ENCODE measurements at regions not wholly inside any gene's neighbourhood (a gene's known extent, or its start where the extent isn't known, plus 50 kb on each side); places are given as distances from the start of the nearest gene placed in this dataset.
"Not testable (repeated sequence)": the region's sequence is repeated elsewhere in the genome, so short reads cannot be mapped to it uniquely, and the experiment has no call there.

DNA sequence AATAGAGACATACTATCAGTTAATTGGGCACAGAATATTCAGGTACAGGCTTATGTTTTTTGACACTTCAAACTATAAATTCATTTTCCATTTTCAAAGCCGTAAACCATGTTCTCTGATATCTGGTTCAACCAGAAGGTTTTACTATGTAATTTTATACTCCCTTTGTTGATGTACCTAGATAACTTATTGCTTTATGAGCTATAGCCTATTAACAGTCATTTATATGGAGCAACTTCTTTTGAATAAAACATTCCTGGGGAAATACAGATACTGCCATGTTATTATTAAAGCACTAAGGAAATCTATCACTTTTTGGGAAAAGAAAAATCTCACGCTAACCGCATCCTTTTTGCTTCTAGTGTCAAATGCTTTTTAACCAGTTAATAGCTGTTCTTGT, 505.6 kb downstream of the PYDC2 start:
- no peak for DNase-seq

DNA sequence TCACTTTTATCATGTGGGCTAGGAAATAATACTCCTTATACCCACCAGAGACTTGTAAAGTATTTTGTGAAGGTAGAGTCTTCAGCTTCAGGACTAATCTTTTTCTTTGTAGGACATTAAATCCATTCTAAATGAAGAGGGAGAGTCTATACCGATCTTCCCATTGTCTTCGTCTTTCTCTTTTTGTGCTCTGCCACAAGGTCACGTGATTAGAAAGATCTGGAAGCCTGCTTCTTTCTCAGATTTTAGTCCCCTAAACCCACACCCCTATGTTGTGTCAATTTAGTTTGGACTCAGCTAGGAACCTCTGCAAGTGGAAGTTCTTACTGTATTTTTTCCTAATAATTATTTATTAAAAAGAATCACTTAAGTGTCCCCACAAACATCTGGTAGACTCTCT, 507.3 kb downstream of the PYDC2 start:
- no peak for DNase-seq

DNA sequence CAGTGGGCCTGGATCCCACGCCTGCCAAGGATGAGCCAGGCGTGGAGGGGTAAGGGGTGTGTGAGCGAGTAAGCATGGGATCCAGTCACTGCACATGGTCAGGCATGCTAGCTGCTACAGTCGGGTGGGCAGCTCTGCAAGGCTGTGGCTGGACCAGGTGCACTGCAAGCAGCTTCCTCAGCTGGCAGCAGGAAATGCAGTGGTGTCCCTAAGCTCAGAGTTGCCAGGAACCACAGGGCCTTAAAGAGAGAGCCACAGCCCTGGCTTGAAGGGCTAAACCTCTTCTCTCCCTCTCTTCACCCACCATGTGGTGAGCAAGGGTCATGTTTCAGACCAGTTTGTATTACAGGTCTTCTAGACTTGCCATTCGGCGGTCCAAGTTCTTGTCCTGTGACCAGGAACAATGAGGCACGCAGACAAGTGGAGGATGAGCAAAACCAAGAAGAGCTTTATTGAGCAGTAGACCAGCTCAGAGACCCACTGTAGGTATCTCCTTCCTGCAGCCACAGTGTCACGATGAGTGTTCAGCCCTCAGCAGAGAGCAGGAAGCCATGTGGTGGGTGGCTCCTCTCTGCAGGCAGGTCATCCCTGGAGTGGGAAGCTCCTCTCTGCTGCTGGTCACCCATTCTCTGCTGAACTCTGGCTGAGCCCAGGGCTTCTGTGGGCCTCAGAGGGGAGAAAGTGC, 511.9 kb downstream of the PYDC2 start:
- no peak for DNase-seq

DNA sequence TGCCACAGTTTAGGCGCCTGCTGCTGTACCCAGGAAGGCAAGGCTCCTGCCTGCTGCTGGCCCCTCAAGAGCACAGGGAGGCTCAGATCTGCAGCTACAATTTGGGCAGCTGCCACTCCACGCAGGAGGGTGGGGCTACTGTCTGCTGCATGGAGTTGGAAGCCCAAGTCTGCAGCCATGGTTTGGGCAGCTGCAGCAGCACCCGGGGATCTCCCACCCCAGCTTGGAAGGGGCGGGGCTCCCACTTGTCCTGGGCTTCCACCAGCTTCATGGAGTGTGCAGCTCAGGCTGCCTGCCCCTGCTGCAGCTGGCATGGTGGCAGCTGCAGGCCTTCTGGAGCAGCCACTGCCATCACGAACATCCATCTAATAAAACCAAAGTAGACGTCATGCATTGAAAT, 512.9 kb downstream of the PYDC2 start:
- DNase-seq = no peak

DNA sequence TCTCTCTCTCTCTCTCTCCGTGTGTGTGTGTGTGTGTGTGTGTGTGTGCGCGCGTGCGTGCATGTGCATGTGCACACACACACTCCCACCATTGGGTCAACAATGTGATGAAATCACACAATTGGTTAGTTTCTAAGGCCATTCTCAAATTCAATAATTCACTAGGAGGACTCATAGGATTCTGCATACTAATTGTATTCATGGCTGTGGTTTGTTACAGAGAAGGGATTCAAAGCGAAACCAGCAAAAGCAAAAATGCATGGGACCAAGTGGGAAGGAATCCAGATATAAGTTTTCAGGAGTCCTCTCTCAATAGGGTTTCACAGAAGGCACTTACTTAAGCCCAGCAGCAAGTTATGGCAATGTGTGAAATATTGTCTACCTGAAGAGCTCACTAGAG, 515.0 kb downstream of the PYDC2 start:
- DNase-seq = no peak

DNA sequence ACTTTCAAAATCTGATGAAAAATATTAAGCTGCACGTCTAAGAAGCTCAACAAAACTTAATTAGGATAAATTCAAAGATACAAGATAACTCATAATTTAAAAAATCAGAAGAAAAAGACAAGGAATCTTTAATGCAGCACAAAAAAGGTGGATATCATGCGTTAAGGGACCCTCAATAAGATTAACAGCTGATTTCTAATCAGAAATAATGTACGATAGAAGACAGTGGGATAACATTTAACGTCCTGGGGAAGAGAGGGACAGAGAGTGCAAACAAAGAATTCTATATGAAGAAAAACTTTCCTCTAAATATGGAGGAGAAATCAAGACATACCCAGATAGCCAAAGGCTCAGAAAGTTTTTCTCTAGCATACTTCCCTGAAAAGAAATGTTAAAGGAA, 519.5 kb downstream of the PYDC2 start:
- no peak for DNase-seq

DNA sequence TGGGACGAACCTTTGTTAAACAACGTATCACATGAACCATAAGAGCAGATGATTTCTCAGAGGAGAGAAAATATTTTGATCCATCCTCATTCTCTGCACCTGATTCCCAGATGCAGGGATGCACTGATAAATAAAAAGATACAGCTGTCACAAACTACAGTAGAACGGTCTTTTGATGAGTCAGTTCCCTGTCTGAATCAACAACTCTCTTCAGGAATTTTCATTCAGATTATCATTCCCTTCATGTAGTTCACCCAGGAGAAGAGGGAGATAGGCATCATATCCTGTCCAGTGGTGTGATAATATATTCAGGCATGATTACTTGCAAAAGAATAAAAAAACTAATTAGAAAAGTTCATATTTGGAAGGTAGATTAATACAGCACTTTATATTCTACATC, 521.5 kb downstream of the PYDC2 start:
- no peak for DNase-seq

DNA sequence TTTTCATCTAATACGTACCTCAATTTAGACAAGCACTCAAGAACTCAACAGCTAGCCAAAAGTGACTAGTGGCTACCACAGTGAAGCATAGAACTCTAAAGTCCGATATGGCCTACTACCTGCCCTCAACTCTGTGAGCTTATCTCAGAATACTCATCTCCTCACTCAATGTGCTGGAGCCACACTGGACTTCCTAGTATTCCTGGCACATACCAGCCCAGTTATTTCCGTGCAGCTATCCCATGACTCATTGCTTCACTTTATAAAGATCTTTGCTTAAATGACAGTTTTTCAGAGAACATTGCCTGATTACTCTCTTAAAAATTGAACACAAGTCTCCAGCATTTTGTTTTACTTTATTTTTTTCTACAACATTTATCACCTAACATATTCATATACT, 524.7 kb downstream of the PYDC2 start:
- no peak for DNase-seq

DNA sequence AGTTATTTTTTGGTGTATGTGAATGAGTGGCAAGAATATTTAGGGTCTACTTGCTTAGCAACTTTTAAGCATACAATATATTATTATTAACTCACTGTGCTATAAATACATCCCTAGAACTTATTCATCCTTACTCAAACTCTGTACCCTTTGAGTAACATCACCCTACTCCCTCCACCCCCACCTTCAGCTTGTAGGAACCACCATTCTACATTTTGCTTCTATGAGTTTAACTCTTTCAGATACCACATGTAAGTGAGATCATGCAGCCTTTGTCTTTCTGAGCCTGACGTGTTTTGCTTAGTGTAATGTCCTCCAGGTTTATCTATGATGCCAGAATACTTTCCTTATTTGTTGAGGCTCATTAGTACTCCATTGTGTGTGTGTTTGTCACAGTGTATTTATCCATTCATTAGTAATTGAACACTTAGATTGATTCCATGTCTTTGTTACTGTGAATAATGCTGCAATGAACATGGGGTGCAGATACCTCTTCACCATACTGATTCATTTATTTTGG, 526.9 kb downstream of the PYDC2 start:
- no peak for DNase-seq

DNA sequence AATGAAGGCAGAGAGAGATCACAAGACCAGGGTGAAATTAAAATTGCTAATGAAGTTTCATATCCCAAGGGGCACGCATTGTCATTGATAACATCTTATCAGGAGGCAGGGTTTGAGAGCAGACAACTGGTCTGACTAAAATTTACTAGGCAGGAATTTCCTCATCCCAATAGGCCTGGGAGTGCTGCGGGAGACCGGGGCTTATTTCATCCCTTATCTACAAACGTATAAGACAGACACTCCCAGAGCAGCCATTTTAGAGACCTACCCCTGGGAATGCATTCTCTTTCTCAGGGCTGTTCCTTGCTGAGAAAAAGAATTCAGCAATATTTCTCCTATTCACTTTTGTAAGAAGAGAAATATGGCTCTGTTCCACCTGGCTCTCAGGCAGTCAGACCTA, 533.0 kb downstream of the PYDC2 start:
- DNase-seq = not testable (repeated sequence)

DNA sequence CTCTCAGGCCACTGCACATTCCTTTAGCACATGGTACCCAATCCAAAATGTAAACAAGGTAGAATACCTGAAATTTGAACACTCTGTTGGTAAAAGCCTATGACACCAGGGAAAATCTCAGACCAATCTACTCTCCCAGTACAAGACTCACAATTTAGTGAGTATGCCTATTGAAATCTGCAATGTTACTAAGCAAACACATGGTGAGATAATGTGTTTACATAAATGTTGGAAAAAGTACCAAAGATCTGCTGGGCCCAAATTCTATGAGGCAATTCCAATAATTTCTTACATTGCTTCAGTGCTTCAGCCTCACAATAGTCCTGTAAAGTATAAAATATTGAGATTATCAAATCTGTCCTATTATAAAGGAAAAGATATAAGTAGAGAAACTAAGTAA, 536.1 kb downstream of the PYDC2 start:
- DNase-seq = no peak

DNA sequence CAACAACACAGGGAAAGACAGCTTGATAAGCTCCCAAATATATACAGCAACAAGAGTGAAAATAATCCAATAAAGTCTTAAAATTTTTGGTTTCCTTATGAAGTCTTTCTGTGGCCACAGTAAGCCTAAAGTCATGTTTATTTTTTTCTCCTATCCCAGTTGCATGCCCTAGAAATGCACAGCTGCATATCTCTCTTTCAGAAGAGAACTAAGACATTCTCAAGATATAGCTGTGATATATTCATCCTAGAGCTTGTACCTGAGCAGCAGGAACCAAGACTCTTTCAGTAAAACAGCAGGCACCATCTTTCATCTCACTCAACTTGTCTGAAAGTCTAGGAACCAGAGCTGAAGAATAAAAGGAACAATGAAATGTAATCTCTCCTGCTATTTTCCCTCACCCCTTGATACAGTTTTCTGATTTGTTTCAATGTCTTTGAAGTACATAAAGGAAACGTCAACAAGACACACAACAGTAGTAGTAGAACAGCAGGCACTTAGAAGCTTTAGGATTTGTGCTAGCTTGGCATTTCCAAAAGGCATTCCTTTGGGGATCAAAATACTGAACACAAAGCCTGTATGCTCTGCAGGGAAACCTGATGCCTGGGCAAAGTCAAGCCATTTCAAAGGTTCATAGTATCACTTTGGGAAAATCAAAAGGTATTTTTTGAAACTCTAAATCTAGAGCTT, 536.8 kb downstream of the PYDC2 start:
- no peak for DNase-seq

DNA sequence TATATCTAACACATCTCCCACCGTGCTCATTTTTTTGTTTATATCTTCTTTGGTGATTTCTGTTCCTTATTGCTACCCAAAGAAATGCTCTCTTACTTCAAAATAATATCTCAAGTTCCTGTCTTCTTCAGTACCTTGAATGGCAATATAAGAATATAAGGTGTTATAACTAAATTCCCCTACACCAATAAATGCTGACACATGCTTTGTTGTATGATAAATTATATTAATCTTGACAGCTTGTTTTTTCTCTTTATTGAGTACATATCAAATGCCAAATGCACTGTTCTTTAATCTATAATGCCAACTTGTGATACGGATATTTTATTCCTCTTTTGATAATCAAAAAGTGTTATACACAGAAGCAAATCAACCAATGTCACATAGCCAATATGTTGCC, 540.3 kb downstream of the PYDC2 start:
- no peak for DNase-seq

DNA sequence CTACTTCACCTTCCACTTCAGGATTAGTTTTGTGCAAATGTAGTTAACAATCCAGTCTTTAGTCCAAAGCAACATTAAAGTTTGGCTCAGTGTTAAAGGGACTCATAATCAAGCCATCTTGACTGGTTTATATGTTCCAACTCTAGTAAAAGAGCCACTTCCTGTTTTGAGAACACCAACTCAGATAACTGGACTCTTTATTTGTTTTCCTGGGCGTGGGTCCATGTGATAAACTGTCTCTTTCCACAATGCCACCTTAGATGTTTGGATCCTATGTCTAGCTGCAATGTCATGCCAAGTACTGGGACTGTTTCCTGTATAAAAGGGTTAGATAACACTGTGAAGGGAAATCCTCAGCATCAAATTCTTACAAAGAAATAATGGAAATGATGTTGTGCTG, 545.0 kb downstream of the PYDC2 start:
- no peak for DNase-seq

DNA sequence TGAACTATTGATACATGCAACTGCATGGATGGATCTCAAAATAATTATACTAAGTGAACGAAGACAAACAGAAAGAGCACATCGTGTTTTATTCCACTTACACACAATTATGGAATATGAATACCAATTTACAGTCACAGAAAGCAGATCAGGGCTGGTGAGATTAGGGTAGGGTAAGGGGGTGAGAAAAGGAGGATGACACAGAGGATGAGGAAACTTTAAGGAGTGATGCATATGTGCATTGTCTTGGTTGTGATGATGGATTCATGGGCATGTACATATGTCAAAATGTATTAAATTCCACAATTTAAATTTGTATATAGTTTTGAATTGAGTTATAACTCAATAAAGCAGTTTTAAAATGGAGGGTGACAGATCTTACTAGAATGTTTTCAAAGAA, 548.9 kb downstream of the PYDC2 start:
- DNase-seq = no peak

DNA sequence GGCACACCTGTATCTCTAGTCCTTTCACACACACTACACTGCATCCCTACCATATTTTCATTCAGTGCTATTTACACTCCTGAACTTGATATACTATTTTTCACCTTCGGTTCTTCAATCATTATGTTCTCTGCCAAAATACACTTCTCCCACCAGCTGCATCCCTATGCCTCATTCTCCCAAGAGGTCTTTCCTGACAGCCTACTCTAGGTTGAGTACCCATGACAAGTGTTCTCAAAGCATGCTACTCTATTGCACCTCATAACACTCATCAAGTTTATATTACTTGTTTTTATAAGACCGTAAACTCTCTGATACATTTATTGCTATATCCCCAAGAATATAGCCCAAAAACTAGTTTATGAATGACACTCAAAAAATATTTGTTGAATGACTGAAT, 549.5 kb downstream of the PYDC2 start:
- no peak for DNase-seq

DNA sequence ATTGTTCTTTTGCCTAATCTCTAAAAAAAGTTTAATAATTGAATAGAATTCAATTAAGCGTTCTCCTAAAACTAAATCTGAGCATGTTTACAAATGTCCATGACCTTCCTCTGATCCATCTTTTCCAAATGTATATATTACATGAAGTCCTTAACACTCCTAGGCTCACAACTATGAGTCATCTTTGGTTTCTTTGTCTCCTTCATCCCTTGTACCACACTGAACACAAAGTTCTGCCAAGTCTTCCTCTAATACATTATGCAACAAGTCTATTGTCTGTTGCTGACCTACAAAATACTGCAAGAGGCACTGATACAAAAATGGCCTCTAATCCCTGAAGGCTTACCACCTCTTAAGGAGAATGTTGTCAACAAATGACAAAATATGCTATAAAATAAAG, 550.2 kb downstream of the PYDC2 start:
- no peak for DNase-seq

DNA sequence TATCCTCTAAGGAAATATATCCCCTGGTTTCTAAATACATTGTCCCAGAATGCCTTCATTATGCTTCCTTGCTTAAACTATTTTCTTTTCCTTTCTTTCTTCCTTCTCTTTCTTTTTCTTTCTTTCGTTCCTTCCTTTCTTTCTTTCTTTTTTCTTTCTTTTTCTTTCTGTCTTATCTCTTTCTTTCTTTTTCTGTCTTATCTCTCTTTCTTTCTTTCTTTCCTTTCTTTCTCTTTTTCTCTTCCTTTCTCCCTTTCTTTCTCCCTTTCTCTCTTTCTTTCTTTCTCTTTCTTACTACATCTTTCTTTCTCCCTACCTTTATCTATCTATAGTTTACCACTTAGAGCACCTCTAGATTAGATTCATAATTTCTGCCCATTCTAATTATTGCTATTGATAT, 552.1 kb downstream of the PYDC2 start:
- DNase-seq = no peak

DNA sequence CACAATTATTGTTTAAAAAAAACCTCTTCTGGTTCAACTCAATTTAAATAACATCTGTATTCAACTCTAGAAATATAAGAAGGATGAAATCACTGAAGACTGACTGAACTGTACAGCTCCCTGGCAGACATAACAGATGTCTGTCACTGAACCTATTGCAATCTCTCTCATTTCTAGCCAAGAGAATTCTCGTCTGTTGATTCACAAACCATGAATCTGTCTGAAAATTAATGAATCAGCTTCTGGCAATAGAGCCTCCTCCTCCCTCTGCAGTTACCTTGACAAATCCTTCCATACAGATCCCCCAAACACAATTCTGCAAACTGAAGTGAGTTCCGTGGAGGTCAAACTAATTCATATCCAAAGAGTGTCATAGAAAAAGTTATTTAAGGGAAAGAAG, 561.4 kb downstream of the PYDC2 start:
- no peak for DNase-seq

DNA sequence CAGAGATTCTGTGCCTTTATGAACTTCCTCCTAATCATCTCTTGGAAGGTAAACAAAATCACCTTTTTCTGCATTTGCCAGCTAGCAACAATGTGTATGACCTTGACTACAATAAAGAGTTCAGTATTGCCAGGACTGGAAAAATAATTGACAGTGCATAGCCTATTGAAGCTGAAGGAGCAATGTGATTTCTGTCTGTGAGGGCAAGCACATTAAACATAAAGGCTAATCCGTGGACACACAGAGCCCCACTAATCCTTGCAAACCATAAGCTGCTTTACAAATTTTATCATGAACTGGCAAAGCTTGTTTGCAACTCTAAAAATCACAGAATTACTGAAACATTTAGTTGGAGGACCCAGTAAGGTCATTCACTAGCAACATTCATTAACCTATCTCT, 563.8 kb downstream of the PYDC2 start:
- DNase-seq = no peak

DNA sequence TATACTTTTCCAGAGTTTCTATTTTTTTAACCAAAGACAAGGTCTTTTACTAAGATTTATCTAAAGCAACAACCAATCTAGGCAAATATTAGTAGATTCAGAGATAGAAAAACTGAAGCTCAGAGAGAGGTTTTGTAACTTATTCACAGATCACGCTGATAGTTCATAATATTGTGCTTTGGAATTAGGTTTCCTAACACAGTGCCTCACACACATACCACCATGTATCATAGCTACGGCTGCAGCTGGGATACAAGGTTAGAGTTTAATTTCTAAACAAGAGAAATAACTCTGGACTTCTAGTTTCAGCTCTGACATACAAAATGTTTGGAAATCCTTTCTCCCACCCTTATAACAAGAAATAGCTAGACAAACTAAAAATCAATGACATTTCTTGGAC, 565.7 kb downstream of the PYDC2 start:
- DNase-seq = no peak

DNA sequence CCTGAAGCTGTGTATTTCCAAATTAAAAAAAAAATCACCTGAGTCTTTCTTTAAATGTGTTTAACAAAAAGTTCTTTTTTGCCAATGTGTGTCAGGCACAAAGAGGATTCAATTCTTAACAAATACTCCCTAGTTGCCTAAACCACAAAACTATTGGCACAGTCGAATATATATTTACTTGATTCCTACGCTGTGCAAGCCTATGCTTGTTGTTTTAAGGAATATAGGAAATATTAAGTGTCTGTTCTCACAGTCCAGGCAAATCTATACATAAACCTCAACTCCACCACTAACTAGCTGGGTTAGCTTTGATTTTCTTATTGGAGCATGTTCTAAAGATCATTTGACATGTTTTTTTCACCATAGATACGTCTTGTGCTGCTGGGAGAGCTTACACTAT, 571.0 kb downstream of the PYDC2 start:
- DNase-seq = no peak

DNA sequence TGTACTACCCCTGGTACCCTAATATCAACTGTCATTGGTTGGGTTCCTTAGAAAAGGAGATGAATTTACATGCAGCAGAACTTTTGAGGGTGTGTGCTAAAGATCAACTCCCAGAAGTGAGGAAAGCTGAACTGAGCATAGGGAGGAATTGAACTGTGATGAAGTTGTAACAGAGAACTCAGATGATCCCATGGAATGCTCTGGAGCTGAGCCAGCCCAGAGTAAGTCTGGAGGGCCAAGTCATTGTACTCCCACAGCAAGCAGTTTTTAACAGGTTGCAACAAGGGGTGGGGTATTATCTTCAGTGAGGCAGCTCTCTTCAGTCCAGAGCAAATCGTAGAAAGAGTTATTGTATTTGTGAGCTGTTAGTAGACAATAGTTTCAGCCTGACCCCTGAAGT, 572.3 kb downstream of the PYDC2 start:
- DNase-seq = no peak

DNA sequence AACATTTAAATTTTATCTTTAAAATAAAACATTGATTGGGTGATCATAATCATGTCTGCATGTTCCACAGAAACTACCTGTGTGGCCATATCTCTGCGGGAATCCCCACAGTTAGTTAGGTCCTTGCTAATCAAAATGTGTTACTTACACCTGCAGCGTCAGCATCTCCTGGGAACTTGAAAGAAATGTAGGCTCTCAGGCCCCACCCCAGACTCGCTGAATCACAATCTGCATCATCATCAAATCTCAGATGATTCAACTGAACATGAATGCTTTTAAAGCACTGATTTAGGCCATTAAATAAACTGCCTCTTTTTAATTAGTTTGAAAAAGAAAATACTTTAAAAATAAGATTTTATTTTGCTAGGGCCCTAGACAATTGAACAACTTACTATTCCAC, 577.8 kb downstream of the PYDC2 start:
- no peak for DNase-seq
